IMR-90 (cell line): ENCODE measurements at regions not wholly inside any gene's neighbourhood (a gene's known extent, or its start where the extent isn't known, plus 50 kb on each side); places are given as distances from the start of the nearest gene placed in this dataset.
A peak's percentile ranks its signal among the peaks of the same experiment; 100 is the strongest.

ENCODE experiments used
- ATAC-seq: fragments of 200-7000 bp; cut with Tn5 transposase; 2 replicates; pipeline ENCODE4 v1.9.1; 2020; ENCODE audit warnings: low read depth, mild to moderate bottlenecking, moderate library complexity
- BruUV-seq: library from RNA; stranded (reverse); fragments of 400-500 nt; replicated peaks from 2 replicates; lab custom pipeline; 2021; lab: Mats Ljungman, UMichigan
- CTCF ChIA-PET: fragments of 300-600 bp; formaldehyde crosslinking; extraction: SDS; loops from one replicate; lab custom pipeline; 2021; ENCODE audit warnings: antibody characterized with exemption; lab: Yijun Ruan, JAX
- POLR2A ChIA-PET: fragments of 300-600 bp; sonication (Branson Sonifier 250); formaldehyde crosslinking; loops from one replicate; lab custom pipeline; 2022; ENCODE audit warnings: antibody characterized with exemption; ENCODE audit not compliant: unreplicated experiment; lab: Charles Lee
- DNase-seq: peaks from one replicate; pipeline ENCODE4 v3.0.0; 2013
- H2AFZ ChIP-seq: replicated peaks from 2 replicates; pipeline ENCODE3; 2013; ENCODE audit warnings: low read length, mild to moderate bottlenecking; ENCODE audit not compliant: poor library complexity
- H2AK5ac ChIP-seq: 2 replicates; pipeline ENCODE4 v1.6.1; 2013; ENCODE audit warnings: low read depth, low read length, inconsistent platforms
- H2AK9ac ChIP-seq: replicated peaks from 2 replicates; pipeline ENCODE3; 2013; ENCODE audit warnings: mild to moderate bottlenecking, low read depth, low read length, moderate library complexity; ENCODE audit not compliant: poor library complexity
- H2BK120ac ChIP-seq: 2 replicates; pipeline ENCODE4 v1.6.1; 2013; ENCODE audit warnings: low read depth, low read length, inconsistent platforms
- H2BK15ac ChIP-seq: 3 replicates; pipeline ENCODE4 v1.6.1; 2013; ENCODE audit warnings: low read depth, low read length, inconsistent platforms
- H2BK20ac ChIP-seq: 2 replicates; pipeline ENCODE4 v1.6.1; 2013; ENCODE audit warnings: low read depth, mild to moderate bottlenecking, inconsistent platforms, low read length, moderate library complexity
- H2BK5ac ChIP-seq: 2 replicates; pipeline ENCODE4 v1.6.1; 2013; ENCODE audit warnings: mild to moderate bottlenecking, low read depth, low read length, inconsistent platforms; ENCODE audit not compliant: poor library complexity, severe bottlenecking
- H3K14ac ChIP-seq: replicated peaks from 2 replicates; pipeline ENCODE4 v1.6.1; 2013; ENCODE audit warnings: low read depth, low read length, inconsistent platforms
- H3K18ac ChIP-seq: 2 replicates; pipeline ENCODE4 v1.6.1; 2013; ENCODE audit warnings: low read depth, low read length, control low read depth
- H3K23ac ChIP-seq: 2 replicates; pipeline ENCODE4 v1.6.1; 2013; ENCODE audit warnings: low read depth, low read length, inconsistent platforms
- H3K27ac ChIP-seq: 2 replicates; pipeline ENCODE4 v1.5.1; 2013; ENCODE audit warnings: mild to moderate bottlenecking, control low read depth, low read length; ENCODE audit not compliant: insufficient read depth
- H3K27me3 ChIP-seq: 2 replicates; pipeline ENCODE4 v1.6.1; 2013; ENCODE audit warnings: low read length; ENCODE audit not compliant: control insufficient read depth, insufficient read depth
- H3K36me3 ChIP-seq: 2 replicates; pipeline ENCODE4 v1.6.1; 2013; ENCODE audit warnings: low read length, mixed read lengths; ENCODE audit not compliant: control insufficient read depth, insufficient read depth
- H3K4ac ChIP-seq: 2 replicates; pipeline ENCODE4 v1.6.1; 2013; ENCODE audit warnings: low read depth, low read length, inconsistent platforms
- H3K4me1 ChIP-seq: 2 replicates; pipeline ENCODE4 v1.6.1; 2013; ENCODE audit warnings: low read length, mixed read lengths; ENCODE audit not compliant: control insufficient read depth, insufficient read depth
- H3K4me2 ChIP-seq: 2 replicates; pipeline ENCODE4 v1.6.1; 2013; ENCODE audit warnings: low read depth, mild to moderate bottlenecking, control low read depth, low read length, moderate library complexity
- H3K4me3 ChIP-seq: 2 replicates; pipeline ENCODE4 v1.5.1; 2013; ENCODE audit warnings: low read depth, mild to moderate bottlenecking, control low read depth, low read length, moderate library complexity; ENCODE audit not compliant: insufficient read depth
- H3K56ac ChIP-seq: 2 replicates; pipeline ENCODE4 v1.6.1; 2013; ENCODE audit warnings: low read length, inconsistent platforms; ENCODE audit not compliant: insufficient read depth; ENCODE audit errors: extremely low read depth
- H3K79me1 ChIP-seq, 2 experiments: 2 replicates each; pipeline ENCODE4 v1.6.1; 2013; ENCODE audit warnings: low read length in 2 of 2, inconsistent platforms in 1 of 2, low read depth in 1 of 2
- H3K9ac ChIP-seq: 2 replicates; pipeline ENCODE4 v1.6.1; 2013; ENCODE audit warnings: low read depth, low read length, control low read depth
- H3K9me1 ChIP-seq: 2 replicates; pipeline ENCODE4 v1.6.1; 2013; ENCODE audit warnings: low read length, inconsistent platforms; ENCODE audit not compliant: insufficient read depth
- H3K9me3 ChIP-seq: 2 replicates; pipeline ENCODE4 v1.6.1; 2013; ENCODE audit warnings: low read length; ENCODE audit not compliant: control insufficient read depth, insufficient read depth
- H4K20me1 ChIP-seq: 2 replicates; pipeline ENCODE4 v1.6.1; 2013; ENCODE audit warnings: low read length, inconsistent platforms; ENCODE audit not compliant: insufficient read depth
- H4K5ac ChIP-seq: 2 replicates; pipeline ENCODE4 v1.6.1; 2013; ENCODE audit warnings: mild to moderate bottlenecking, low read depth, low read length, control low read depth
- H4K8ac ChIP-seq, 2 experiments: 2 replicates each; pipeline ENCODE4 v1.6.1; 2013; ENCODE audit warnings: low read depth in 2 of 2, low read length in 2 of 2, control low read depth in 1 of 2, inconsistent platforms in 1 of 2
- H4K91ac ChIP-seq: 2 replicates; pipeline ENCODE4 v1.6.1; 2013; ENCODE audit warnings: low read depth, low read length, inconsistent platforms; ENCODE audit not compliant: insufficient read depth
- CEBPB ChIP-seq: IDR thresholded peaks from 2 replicates; pipeline ENCODE4 v1.6.1; 2012; ENCODE audit warnings: low read depth, low read length, improper control_type of control experiment
- CTCF ChIP-seq: conservative IDR thresholded peaks from 2 replicates; pipeline ENCODE4 v1.5.1; 2012; ENCODE audit warnings: mild to moderate bottlenecking, low read depth, low read length, improper control_type of control experiment
- ELK1 ChIP-seq: fragments of 150-350 bp; IDR thresholded peaks from 2 replicates; pipeline ENCODE4 v1.6.1; 2016; ENCODE audit warnings: low read depth, mild to moderate bottlenecking, low read length, moderate library complexity, borderline replicate concordance
- MAZ ChIP-seq: IDR thresholded peaks from 2 replicates; pipeline ENCODE4 v1.6.1; 2012; ENCODE audit warnings: low read depth, mild to moderate bottlenecking, low read length, improper control_type of control experiment, moderate library complexity, borderline replicate concordance
- NFE2L2 ChIP-seq: fragments of 150-350 bp; IDR thresholded peaks from 2 replicates; pipeline ENCODE4 v1.6.1; 2016; ENCODE audit warnings: low read depth, mild to moderate bottlenecking, low read length
- POLR2A ChIP-seq: IDR thresholded peaks from 2 replicates; pipeline ENCODE4 v1.6.1; 2012; ENCODE audit warnings: mild to moderate bottlenecking, low read depth, low read length
- RAD21 ChIP-seq: IDR thresholded peaks from 2 replicates; pipeline ENCODE4 v1.6.1; 2012; ENCODE audit warnings: low read length, improper control_type of control experiment
- RFX5 ChIP-seq: IDR thresholded peaks from 2 replicates; pipeline ENCODE4 v1.8.0; 2012; ENCODE audit warnings: low read depth, mild to moderate bottlenecking, low read length, moderate library complexity
- USF2 ChIP-seq: fragments of 150-350 bp; IDR thresholded peaks from 2 replicates; pipeline ENCODE4 v1.6.1; 2017; ENCODE audit warnings: mild to moderate bottlenecking, antibody characterized with exemption, low read length, low read depth
- whole genome bisulfite sequencing, 2 experiments: methylation state at CpG; one replicate each; pipeline versions ENCODE4 v1.1.5 to v1.1.7; 2013; ENCODE audit warnings: missing lambda C conversion rate in 2 of 2; ENCODE audit not compliant: insufficient read length in 1 of 2; ENCODE audit errors: extremely low coverage in 2 of 2; 5-methylcytosine and 5-hydroxymethylcytosine counted together
- dilution Hi-C: fragments of 300-500 bp; cut with HindIII; formaldehyde crosslinking; loops from one replicate; pipeline ENCODE4 v1.14.3; 2018; ENCODE audit warnings: low sequenced_read_pairs; ENCODE audit not compliant: unreplicated experiment
- in situ Hi-C: fragments of 300-500 bp; cut with MboI; formaldehyde crosslinking; loops from 3 replicates; pipeline ENCODE4 v1.14.3; 2019; ENCODE audit warnings: low sequenced_read_pairs, inconsistent platforms, mixed read lengths
- intact Hi-C: fragments of 100-400 bp; cut with micrococcal nuclease; formaldehyde crosslinking; loops from 2 replicates; pipeline ENCODE4 v1.10.0; 2022

- H3K4me3 ChIP-seq = no peak overlapping the region
- dilution Hi-C loops = no loop called here
- intact Hi-C loops = no loop called here
- no peaks in the 10 kb centered on the region for H3K36me3 ChIP-seq
- no peak overlapping the region for H3K9ac ChIP-seq
- ATAC-seq = no peak
- H2BK120ac ChIP-seq = no peak overlapping the region
- H3K23ac ChIP-seq = no peak overlapping the region
- H4K20me1 ChIP-seq = no peaks in the 10 kb centered on the region
- H3K4ac ChIP-seq = no peak overlapping the region
- H3K9me3 ChIP-seq = peaks cover 4% of the 10 kb centered on the region; the same call in 1 of the 2 replicates
- H3K18ac ChIP-seq = no peak overlapping the region
- POLR2A ChIA-PET = no interaction called here
- in situ Hi-C loops = no loop called here
- no peak overlapping the region for H3K4me2 ChIP-seq
- no peak for DNase-seq
- H4K91ac ChIP-seq = no peak overlapping the region
- CTCF ChIA-PET = no interaction called here
- no peak overlapping the region for H2BK5ac ChIP-seq
- no peak overlapping the region for H4K5ac ChIP-seq
- no peak overlapping the region for H2AK5ac ChIP-seq
- no peak overlapping the region for H4K8ac ChIP-seq
- no peak overlapping the region for H2BK15ac ChIP-seq
- H3K79me1 ChIP-seq = no peaks in the 10 kb centered on the region
- H3K56ac ChIP-seq = no peak overlapping the region
- 0 out of 2 replicates have a peak, but pooled peaks cover under 1% of the 10 kb centered on the region for H3K4me1 ChIP-seq
- H3K27me3 ChIP-seq = peaks cover 5% of the 10 kb centered on the region
- TF ChIP-seq POLR2A (no peak), USF2 (no peak), RFX5 (no peak), MAZ (no peak), CEBPB (no peak), ELK1 (no peak), CTCF (no peak), RAD21 (no peak), NFE2L2 (no peak)
- no TSS peak for BruUV-seq
- H2BK20ac ChIP-seq = no peak overlapping the region
- no peak overlapping the region for H3K14ac ChIP-seq
- H3K27ac ChIP-seq = no peak overlapping the region
- WGBS, 2 experiments = no CpG with 5 or more reads among the region's 6 CpGs
- no peak overlapping the region for H2AK9ac ChIP-seq
- H2AFZ ChIP-seq = peak overlapping the region; percentile 78
- H3K9me1 ChIP-seq = no peaks in the 10 kb centered on the region
Measured at GRCh38 chr5:154647761-154648145, 107.4 kb upstream of the LARP1 start.
